ENCODE measurements at regions not wholly inside any gene's neighbourhood (a gene's known extent, or its start where the extent isn't known, plus 50 kb on each side); places are given as distances from the start of the nearest gene placed in this dataset.
"Not testable (repeated sequence)": the region's sequence is repeated elsewhere in the genome, so short reads cannot be mapped to it uniquely, and the experiment has no call there.

- not testable (repeated sequence) for TF ChIP-seq POLR2A (IDR thresholded peaks at IDR 0.05; ENCODE audit: low read length); GATA1 (IDR thresholded peaks at IDR 0.05; ENCODE audit: low read depth, low read length)
These were observed 59.5 kb upstream of the RPRM start for GRCh38 chr2:153538102-153538501.
